Choroid plexus epithelial cell (primary cell): ENCODE measurements at regions not wholly inside any gene's neighbourhood (a gene's known extent, or its start where the extent isn't known, plus 50 kb on each side); places are given as distances from the start of the nearest gene placed in this dataset.

ENCODE experiments used
- DNase-seq: peaks from one replicate; pipeline ENCODE4 v3.0.0-alpha.2; 2010; ENCODE audit warnings: low read depth
- H3K4me3 ChIP-seq: 2 replicates; pipeline ENCODE4 v1.5.1; 2011; ENCODE audit warnings: low read depth, mild to moderate bottlenecking, control low read depth, low read length, moderate library complexity
- CTCF ChIP-seq: conservative IDR thresholded peaks from 2 replicates; pipeline ENCODE4 v1.5.1; 2011; ENCODE audit warnings: low read depth, mild to moderate bottlenecking, control low read depth, inconsistent platforms, low read length, moderate library complexity

DNA sequence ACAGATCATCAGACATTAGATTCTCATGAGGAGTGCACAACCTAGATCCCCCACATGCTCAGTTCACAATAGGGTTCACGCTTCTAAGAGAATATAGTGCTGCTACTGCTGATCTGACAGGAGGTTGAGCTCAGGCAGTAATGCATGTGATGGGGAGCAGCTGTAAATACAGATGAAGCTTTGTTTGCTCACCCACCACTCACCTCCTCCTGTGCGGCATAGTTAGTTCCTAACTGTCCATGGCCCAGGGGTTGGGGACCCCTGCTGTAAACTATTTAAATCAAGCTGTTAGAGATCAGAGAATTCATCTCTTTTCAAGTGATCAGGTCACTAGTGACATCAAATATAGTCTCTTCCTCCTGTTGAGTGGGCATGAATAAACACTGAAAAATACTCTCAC is 88.8 kb upstream of the ACVR2A start:
- H3K4me3 ChIP-seq: no peak overlapping the region
- no peak for TF ChIP-seq CTCF
- DNase-seq: no peak

DNA sequence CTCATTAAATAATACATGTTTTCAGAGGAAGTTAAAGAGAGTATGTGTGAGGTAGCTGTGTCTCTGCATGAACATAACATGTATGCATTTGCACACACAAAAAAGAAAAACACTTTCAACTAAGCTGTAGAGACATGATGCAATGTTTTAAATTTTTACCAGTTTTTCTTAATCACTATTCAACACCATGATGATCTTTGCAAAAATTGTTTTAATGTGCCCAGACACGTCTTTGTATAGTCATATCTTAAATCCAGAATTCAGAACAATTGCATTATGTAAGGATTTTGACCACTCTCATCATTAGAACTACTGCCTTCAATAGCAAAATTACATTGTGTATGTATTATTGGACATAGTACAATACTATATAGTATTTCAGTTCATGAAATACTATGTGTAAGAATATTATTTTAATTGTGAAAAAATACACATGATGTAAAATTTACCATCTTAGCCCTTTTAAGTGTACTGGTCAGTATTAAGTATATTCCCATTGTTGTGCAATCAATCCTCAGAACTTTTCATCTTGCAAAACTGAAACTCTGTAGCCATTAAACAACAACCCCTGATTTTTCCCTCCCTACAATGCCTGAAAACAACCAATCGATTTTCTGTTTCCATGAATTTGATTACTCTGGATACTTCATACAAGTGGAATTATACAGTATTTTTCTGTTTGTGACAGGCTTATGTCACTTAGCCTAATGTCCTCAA is 104.5 kb upstream of the ACVR2A start:
- no peak for DNase-seq
- no peak overlapping the region for H3K4me3 ChIP-seq
- TF ChIP-seq CTCF: no peak

- TF ChIP-seq CTCF: no peak
- peak; percentile 11 for DNase-seq
- no peak overlapping the region for H3K4me3 ChIP-seq
Measured at GRCh38 chr2:147739508-147739907, 105.3 kb upstream of the ACVR2A start.

DNA sequence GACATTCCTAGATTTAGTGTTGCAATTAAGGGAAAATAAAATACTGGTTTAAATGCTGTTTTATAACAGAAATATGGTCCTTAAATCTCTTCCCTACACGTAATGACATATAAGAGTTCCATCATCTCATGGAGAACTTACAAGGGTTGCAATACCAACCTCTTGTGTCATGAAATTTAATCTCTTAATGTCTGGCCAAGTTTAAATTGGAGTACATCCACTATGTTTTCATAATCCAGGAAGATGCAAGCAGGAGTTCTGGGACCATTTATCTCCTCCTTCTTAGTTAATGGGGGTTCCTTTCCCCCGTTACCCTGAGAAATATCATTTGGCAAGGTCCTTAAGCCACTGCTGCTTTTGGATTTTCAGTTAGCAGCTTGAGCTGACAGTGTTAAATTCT is 126.0 kb upstream of the ACVR2A start:
- H3K4me3 ChIP-seq: no peak overlapping the region
- TF ChIP-seq CTCF: no peak
- DNase-seq: no peak

DNA sequence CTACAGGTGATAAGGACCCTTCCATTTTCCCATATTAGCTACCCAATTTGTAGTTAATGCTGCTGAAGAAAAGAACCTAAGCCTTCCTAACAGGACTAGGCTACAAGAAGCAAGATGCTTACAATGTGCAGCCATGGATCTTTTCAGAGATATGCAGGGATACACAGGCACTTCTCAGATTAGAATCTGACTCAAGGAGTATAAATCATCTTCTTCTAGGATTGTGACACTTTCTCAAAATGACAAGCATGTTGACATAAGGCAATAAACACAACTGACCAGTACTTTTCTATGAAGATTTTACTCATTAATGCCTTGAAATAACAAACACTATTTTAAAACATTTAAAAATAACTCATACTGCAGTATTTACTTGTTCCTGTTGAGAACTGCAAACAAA is 127.9 kb upstream of the ACVR2A start:
- no peak overlapping the region for H3K4me3 ChIP-seq
- TF ChIP-seq CTCF: no peak
- no peak for DNase-seq

DNA sequence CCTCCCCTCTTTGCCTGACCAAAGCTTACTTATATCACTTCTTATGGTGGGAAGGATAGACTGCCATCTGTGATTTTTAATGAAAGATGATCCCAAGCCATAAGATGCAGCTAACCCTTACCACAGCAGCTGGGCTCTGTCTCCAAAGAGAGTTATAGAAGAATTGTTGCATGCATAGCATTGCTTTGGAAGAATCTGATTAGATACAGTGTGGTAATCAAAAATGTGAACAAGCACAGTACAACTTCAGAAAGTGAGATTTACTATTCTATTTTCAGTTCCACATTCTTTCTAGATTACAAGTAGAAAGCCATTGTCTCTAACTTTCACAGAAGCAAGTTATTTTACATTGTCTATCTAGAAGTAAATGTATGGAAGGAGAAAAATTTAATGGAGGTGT is 129.0 kb upstream of the ACVR2A start:
- no peak for DNase-seq
- no peak overlapping the region for H3K4me3 ChIP-seq
- no peak for TF ChIP-seq CTCF

GRCh38 chr2:147714582-147714981 is 130.2 kb upstream of the ACVR2A start:
- DNase-seq: no peak
- H3K4me3 ChIP-seq: no peak overlapping the region
- no peak for TF ChIP-seq CTCF
